H9 (cell line): ENCODE measurements at regions not wholly inside any gene's neighbourhood (a gene's known extent, or its start where the extent isn't known, plus 50 kb on each side); places are given as distances from the start of the nearest gene placed in this dataset.
A peak's percentile ranks its signal among the peaks of the same experiment; 100 is the strongest.

Source experiments
- DNase-seq: peaks from one replicate; pipeline ENCODE4 v3.0.0-alpha.2; 2017
- H2AFZ ChIP-seq: one replicate; pipeline ENCODE4 v1.6.1; 2013; ENCODE audit warnings: mild to moderate bottlenecking, low read length, control low read depth, moderate library complexity
- H2AK5ac ChIP-seq: 2 replicates; pipeline ENCODE4 v1.6.1; 2013; ENCODE audit warnings: low read length, control low read depth, mixed read lengths; ENCODE audit not compliant: insufficient read length
- H2BK120ac ChIP-seq: one replicate; pipeline ENCODE4 v1.6.1; 2013; ENCODE audit warnings: low read depth, mild to moderate bottlenecking, low read length, control low read depth, inconsistent platforms; ENCODE audit not compliant: poor library complexity, severe bottlenecking
- H2BK12ac ChIP-seq: 2 replicates; pipeline ENCODE4 v1.6.1; 2013; ENCODE audit warnings: low read length, control low read depth, mixed read lengths, low read depth; ENCODE audit not compliant: insufficient read length
- H2BK15ac ChIP-seq: 2 replicates; pipeline ENCODE4 v1.6.1; 2013; ENCODE audit warnings: low read depth, low read length, control low read depth
- H2BK20ac ChIP-seq: one replicate; pipeline ENCODE4 v1.6.1; 2013; ENCODE audit warnings: low read depth, mild to moderate bottlenecking, low read length, control low read depth, inconsistent platforms; ENCODE audit not compliant: poor library complexity, severe bottlenecking
- H2BK5ac ChIP-seq: 2 replicates; pipeline ENCODE4 v1.6.1; 2013; ENCODE audit warnings: low read length, control low read depth, mixed read lengths; ENCODE audit not compliant: insufficient read length
- H3K14ac ChIP-seq: 2 replicates; pipeline ENCODE4 v1.6.1; 2013; ENCODE audit warnings: low read length, control low read depth; ENCODE audit not compliant: insufficient read depth
- H3K18ac ChIP-seq: 2 replicates; pipeline ENCODE4 v1.6.1; 2013; ENCODE audit warnings: low read depth, mild to moderate bottlenecking, mixed read lengths, low read length, control low read depth; ENCODE audit not compliant: insufficient read length
- H3K23ac ChIP-seq: 2 replicates; pipeline ENCODE4 v1.6.1; 2013; ENCODE audit warnings: low read length, control low read depth, mixed read lengths, low read depth; ENCODE audit not compliant: insufficient read length
- H3K23me2 ChIP-seq: 2 replicates; pipeline ENCODE4 v1.6.1; 2013; ENCODE audit warnings: low read depth, mild to moderate bottlenecking, mixed read lengths, low read length, control low read depth; ENCODE audit not compliant: insufficient read length, poor library complexity, severe bottlenecking
- H3K27ac ChIP-seq: 2 replicates; pipeline ENCODE4 v1.5.1; 2013; ENCODE audit warnings: low read length, control low read depth, mixed read lengths, low read depth; ENCODE audit not compliant: insufficient read length
- H3K27me3 ChIP-seq: 2 replicates; pipeline ENCODE4 v1.6.1; 2013; ENCODE audit warnings: low read length, control low read depth, inconsistent platforms; ENCODE audit not compliant: insufficient read depth
- H3K4ac ChIP-seq: 2 replicates; pipeline ENCODE4 v1.6.1; 2013; ENCODE audit warnings: low read depth, mild to moderate bottlenecking, control low read depth, inconsistent platforms, low read length, moderate library complexity
- H3K4me1 ChIP-seq: 2 replicates; pipeline ENCODE4 v1.6.1; 2013; ENCODE audit warnings: low read length, control low read depth, inconsistent platforms; ENCODE audit not compliant: insufficient read depth
- H3K4me2 ChIP-seq: 2 replicates; pipeline ENCODE4 v1.6.1; 2013; ENCODE audit warnings: low read length, control low read depth, mixed read lengths; ENCODE audit not compliant: insufficient read length, insufficient read depth
- H3K56ac ChIP-seq: 2 replicates; pipeline ENCODE4 v1.6.1; 2013; ENCODE audit warnings: low read depth, mild to moderate bottlenecking, mixed read lengths, low read length, control low read depth; ENCODE audit not compliant: insufficient read length
- H3K79me1 ChIP-seq: 2 replicates; pipeline ENCODE4 v1.6.1; 2013; ENCODE audit warnings: low read depth, mild to moderate bottlenecking, moderate library complexity, low read length, control low read depth, inconsistent platforms; ENCODE audit not compliant: insufficient read depth, poor library complexity, severe bottlenecking
- H3K79me2 ChIP-seq: 2 replicates; pipeline ENCODE4 v1.6.1; 2013; ENCODE audit warnings: low read length, control low read depth, inconsistent platforms; ENCODE audit not compliant: insufficient read depth
- H3K9ac ChIP-seq: 2 replicates; pipeline ENCODE4 v1.6.1; 2013; ENCODE audit warnings: low read length, control low read depth, mixed read lengths; ENCODE audit not compliant: insufficient read length; ENCODE audit errors: extremely low read depth
- H3K9me3 ChIP-seq: one replicate; pipeline ENCODE4 v1.6.1; 2013; ENCODE audit warnings: low read depth, low read length, inconsistent platforms; ENCODE audit not compliant: control insufficient read depth
- H3T11ph ChIP-seq: one replicate; pipeline ENCODE4 v1.6.1; 2013; ENCODE audit warnings: mild to moderate bottlenecking, low read length, control low read depth, inconsistent platforms
- H4K20me1 ChIP-seq: one replicate; pipeline ENCODE4 v1.6.1; 2013; ENCODE audit not compliant: control insufficient read depth, insufficient read length, insufficient read depth
- H4K5ac ChIP-seq: 2 replicates; pipeline ENCODE4 v1.6.1; 2013; ENCODE audit warnings: low read depth, mild to moderate bottlenecking, mixed read lengths, low read length, control low read depth; ENCODE audit not compliant: insufficient read length
- H4K8ac ChIP-seq: replicated peaks from 2 replicates; pipeline ENCODE4 v1.6.1; 2013; ENCODE audit warnings: low read length, control low read depth, mixed read lengths, low read depth; ENCODE audit not compliant: insufficient read length
- H4K91ac ChIP-seq: 2 replicates; pipeline ENCODE4 v1.6.1; 2013; ENCODE audit warnings: low read depth, mild to moderate bottlenecking, moderate library complexity, mixed read lengths, low read length, control low read depth; ENCODE audit not compliant: insufficient read length
- H3K27ac Mint-ChIP-seq, 3 experiments: 2 replicates in 2 of 3; 3 replicates in 1 of 3; pipeline ENCODE4 v1.8.0; 2020 to 2021; ENCODE audit warnings: mixed read lengths in 3 of 3, mild to moderate bottlenecking in 1 of 3, moderate library complexity in 1 of 3
- H3K27me3 Mint-ChIP-seq: 2 replicates; pipeline ENCODE4 v1.8.0; 2021; ENCODE audit warnings: low read depth, mild to moderate bottlenecking, moderate library complexity, mixed read lengths
- H3K36me3 Mint-ChIP-seq, 3 experiments: 2 replicates in 2 of 3; 3 replicates in 1 of 3; pipeline ENCODE4 v1.8.0; 2020 to 2021; ENCODE audit warnings: low read depth in 3 of 3, mixed read lengths in 3 of 3; ENCODE audit not compliant: insufficient read depth in 1 of 3
- H3K4me1 Mint-ChIP-seq, 2 experiments: 2 replicates each; pipeline ENCODE4 v1.8.0; 2020; ENCODE audit warnings: mixed read lengths in 2 of 2
- H3K4me3 Mint-ChIP-seq, 2 experiments: 2 replicates in 1 of 2; 3 replicates in 1 of 2; pipeline ENCODE4 v1.8.0; 2020 to 2021; ENCODE audit warnings: mild to moderate bottlenecking in 2 of 2, mixed read lengths in 2 of 2, moderate library complexity in 1 of 2
- H3K9me3 Mint-ChIP-seq, 2 experiments: 2 replicates in 1 of 2; 3 replicates in 1 of 2; pipeline ENCODE4 v1.8.0; 2020; ENCODE audit warnings: mild to moderate bottlenecking in 2 of 2, mixed read lengths in 2 of 2, moderate library complexity in 1 of 2
- WGBS: extraction: QIAGEN DNeasy Blood & Tissue Kit; methylation state at CpG from one replicate; pipeline ENCODE4 v1.1.7; 2013; ENCODE audit warnings: missing lambda C conversion rate, low lambda C conversion rate, mixed read lengths; ENCODE audit not compliant: insufficient read length; ENCODE audit errors: extremely low coverage; 5-methylcytosine and 5-hydroxymethylcytosine counted together
- TF ChIP-seq, protein P1 (sequence below): fragments of 200-600 bp; sonication (generic); conservative IDR thresholded peaks from 3 replicates; pipeline ENCODE4 v1.8.0; 2021; ENCODE audit warnings: antibody characterized with exemption, mild to moderate bottlenecking

GRCh38 chr11:64499261-64500004 lies 56.3 kb upstream of the SLC22A11 start:
- Histone ChIP-seq H3K23ac (no peak overlapping the region), H3K18ac (no peak overlapping the region), H2AK5ac (no peak overlapping the region), H2BK5ac (no peak overlapping the region), H3K27ac (no peak overlapping the region), H3K79me2 (no peaks in the 10 kb centered on the region), H4K5ac (no peak overlapping the region), H3K56ac (no peak overlapping the region), H2BK20ac (no peak overlapping the region), H3K23me2 (no peaks in the 10 kb centered on the region), H2BK12ac (no peak overlapping the region), H3K4me1 (no peaks in the 10 kb centered on the region), H3K4me2 (no peak overlapping the region), H3K79me1 (no peaks in the 10 kb centered on the region), H3K9me3 (no peaks in the 10 kb centered on the region), H3K14ac (no peak overlapping the region), H4K8ac (no peak overlapping the region), H3T11ph (no peak overlapping the region), H4K91ac (no peak overlapping the region), H2AFZ (no peak overlapping the region), H3K27me3 (no peaks in the 10 kb centered on the region), H4K20me1 (no peaks in the 10 kb centered on the region), H2BK120ac (no peak overlapping the region), H2BK15ac (no peak overlapping the region), H3K4ac (no peak overlapping the region), H3K9ac (no peak overlapping the region)
- no peak for DNase-seq
- H3K4me3 Mint-ChIP-seq = no peak overlapping the region
- peaks cover 31% of the 10 kb centered on the region for H3K27me3 Mint-ChIP-seq
- no peaks in the 10 kb centered on the region for H3K4me1 Mint-ChIP-seq
- WGBS = no CpG with 5 or more reads among the region's 16 CpGs
- peak overlapping the region in 1 of 3 experiments; percentile 15; a peak in 1 of 7 replicates for H3K27ac Mint-ChIP-seq
- TF ChIP-seq, protein P1, sequence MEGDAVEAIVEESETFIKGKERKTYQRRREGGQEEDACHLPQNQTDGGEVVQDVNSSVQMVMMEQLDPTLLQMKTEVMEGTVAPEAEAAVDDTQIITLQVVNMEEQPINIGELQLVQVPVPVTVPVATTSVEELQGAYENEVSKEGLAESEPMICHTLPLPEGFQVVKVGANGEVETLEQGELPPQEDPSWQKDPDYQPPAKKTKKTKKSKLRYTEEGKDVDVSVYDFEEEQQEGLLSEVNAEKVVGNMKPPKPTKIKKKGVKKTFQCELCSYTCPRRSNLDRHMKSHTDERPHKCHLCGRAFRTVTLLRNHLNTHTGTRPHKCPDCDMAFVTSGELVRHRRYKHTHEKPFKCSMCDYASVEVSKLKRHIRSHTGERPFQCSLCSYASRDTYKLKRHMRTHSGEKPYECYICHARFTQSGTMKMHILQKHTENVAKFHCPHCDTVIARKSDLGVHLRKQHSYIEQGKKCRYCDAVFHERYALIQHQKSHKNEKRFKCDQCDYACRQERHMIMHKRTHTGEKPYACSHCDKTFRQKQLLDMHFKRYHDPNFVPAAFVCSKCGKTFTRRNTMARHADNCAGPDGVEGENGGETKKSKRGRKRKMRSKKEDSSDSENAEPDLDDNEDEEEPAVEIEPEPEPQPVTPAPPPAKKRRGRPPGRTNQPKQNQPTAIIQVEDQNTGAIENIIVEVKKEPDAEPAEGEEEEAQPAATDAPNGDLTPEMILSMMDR = no peak
- no peaks in the 10 kb centered on the region for H3K36me3 Mint-ChIP-seq
- peaks cover 0 to 6% of the 10 kb centered on the region in 2 experiments; a peak in 2 of 5 replicates for H3K9me3 Mint-ChIP-seq
